Esophagus mucosa (tissue), 1 donor: ENCODE measurements at regions not wholly inside any gene's neighbourhood (a gene's known extent, or its start where the extent isn't known, plus 50 kb on each side); places are given as distances from the start of the nearest gene placed in this dataset.
A peak's percentile ranks its signal among the peaks of the same experiment; 100 is the strongest.

Source experiments
- ATAC-seq: fragments of 200-7000 bp; cut with Tn5 transposase; one replicate; pipeline ENCODE4 v1.9.1; 2020
- donor health status: DM: yes; HTN: yes; CAD: no.

DNA sequence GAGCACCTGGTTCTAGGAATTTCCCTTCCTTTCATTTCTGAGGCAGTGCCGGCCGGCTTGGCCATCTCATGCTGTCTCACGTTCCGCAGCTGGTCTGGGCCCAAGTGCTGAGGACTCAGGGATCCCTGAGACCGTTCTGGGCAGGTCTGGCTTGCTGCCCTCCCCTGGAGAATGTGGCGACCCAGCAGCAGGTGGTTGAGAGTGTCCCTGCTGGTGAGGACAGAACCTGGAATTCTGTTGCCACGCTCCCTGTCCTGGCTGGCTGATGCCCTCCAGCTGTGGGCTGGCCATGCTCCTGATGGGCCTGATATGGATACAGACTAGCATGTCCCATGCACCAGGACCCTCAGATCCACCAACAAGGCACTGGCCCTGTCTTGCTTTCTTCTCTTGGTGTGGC, 114.0 kb upstream of the C1QTNF9B start:
- no peak for ATAC-seq

DNA sequence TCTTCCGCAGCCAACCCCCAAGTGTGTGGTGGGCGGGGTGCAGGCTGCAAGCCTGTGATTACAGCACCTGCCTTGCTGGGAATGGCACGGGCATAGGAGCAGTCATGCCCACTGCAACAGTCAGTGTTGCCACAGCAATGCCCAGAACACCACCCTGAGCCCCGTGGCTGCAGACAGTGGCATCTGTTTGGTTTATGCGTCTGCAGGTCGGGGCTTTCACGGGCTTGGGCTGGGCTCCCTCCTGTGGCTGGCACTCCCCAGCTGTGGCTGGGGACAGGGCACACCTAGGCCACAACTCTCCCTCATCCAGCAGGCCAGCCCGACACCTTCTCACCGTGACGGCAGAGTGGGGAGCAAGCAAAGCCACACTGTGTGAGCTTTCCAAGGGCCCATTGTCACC, 115.3 kb upstream of the C1QTNF9B start:
- peak; percentile 13 for ATAC-seq

DNA sequence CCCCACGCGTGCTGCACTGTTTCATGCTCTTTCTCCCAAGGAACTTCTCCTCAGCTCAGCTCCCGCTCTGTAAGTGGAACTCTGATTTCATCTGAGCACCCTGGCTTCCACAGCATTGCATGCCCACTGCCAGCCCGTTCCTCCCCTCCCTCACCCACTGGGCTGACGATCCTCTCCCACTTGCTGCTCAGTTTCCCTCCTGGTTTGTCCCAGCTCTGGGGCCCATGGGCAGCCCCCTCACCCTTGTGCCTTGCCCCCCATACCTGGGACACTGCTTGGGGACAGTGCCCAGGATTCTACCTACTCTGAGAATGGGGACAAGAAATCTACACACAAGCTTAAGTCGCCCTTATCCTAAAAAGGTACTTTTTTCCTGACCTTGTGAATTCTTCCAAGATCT, 115.9 kb upstream of the C1QTNF9B start:
- no peak for ATAC-seq

DNA sequence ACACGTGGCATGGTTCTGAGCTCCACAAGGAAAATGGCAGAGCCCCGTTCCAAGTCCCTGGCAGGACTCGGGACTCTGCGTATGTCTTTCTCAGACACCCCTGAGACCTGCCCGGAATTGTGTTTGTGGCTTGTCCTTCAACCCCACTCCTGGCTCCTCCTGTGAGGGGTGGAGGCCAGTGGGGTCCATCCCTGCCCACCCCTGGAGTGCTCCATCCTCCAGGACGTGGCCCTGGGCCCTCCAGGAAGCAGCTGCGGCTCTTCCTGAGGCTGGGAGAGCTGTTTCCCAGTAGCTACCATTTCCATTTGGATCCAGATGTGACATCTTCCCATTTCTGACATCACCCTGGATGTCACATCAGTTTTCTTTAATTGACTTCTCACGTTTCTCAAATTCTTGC, 118.7 kb upstream of the C1QTNF9B start:
- no peak for ATAC-seq

DNA sequence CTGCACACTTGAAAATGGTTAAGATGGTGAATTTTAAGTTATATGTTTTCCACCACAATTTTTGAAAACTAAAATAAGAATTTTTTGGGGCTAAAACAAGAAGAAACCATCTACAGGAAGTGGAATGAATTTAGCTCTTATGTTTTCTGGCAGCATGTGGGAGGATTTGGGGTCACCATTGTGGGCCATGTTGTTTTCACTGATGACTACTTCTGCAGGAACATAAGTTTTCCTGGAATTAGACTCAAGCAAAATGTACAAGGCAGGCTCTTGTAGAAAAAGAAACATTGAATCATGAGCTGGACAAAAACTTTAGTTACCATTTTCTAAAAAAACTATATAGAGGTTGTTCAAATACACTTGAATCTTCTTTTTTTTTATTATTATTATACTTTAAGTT, 125.3 kb upstream of the C1QTNF9B start:
- ATAC-seq: no peak

DNA sequence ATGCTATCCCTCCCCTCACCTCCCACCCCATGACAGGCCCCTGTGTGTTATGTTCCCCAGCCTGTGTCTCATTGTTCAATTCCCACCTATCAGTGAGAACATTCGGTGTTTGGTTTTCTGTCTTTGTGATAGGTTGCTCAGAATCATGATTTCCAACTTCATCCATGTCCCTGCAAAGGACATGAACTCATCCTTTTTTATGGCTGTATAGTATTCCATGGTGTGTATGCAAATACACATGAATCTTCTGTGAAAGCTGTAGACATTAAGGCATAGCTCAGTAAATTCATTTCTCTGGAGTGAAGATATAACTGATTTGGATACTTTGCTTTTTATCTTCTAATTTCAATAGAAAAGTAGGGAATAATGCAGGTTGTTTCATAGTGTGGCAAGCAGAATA, 125.8 kb upstream of the C1QTNF9B start:
- no peak for ATAC-seq

DNA sequence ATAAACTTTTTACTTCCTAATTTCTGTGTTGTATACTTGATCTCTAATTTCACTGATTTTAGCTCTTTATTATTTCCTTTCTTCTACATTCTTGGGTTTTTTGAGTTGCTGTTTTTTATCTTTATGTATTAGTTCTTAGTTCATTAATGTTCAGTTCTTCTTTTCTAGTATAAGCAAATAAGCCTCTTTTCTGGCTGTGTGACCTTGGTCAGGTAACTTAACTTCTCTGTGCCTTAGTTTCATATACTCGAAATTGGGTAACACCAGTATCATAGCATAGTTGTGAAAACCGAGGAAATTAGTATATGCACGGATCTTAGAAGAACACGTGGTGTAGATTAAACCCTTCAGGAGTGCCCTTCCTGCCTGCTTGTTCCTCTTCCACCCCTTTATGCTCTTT, 130.2 kb upstream of the C1QTNF9B start:
- ATAC-seq: no peak

DNA sequence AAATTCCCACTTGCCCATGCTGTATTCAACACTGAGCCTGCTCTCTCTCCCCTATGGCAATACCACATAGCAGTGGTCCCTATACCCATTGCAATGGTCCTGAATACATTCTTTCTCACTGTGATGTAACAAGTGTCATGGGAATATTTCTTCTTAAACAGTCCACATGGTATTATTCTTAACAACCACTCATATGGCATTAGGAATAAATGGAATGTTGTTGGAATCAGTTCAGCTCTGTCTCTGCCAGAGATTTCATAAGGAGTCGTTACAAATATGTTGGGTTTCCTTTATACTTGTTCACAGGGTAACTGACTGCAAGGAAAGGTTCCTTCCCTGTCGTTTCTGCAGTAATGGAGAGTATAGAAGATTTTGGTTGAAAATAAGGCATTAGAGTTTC, 128.3 kb upstream of the SPATA13 start:
- ATAC-seq: no peak

DNA sequence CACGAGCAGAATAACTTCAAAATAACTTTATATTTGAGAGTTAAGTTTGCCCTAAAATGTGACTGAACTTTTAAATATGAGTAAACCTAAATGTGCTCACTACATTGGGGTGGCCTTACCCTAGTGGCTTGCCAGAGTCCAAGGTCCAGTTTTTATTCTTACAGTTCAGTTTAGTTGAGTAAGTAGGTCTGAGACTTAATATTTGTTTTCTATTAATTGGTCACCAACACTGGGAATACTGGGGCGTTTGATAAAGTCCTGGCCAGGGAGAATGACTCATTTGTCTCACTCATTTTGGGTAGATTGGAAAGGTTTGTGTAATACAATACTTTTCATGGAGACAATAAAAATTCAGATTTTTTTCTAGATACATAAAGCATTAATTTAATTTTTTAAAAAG, 127.8 kb upstream of the SPATA13 start:
- ATAC-seq: no peak

DNA sequence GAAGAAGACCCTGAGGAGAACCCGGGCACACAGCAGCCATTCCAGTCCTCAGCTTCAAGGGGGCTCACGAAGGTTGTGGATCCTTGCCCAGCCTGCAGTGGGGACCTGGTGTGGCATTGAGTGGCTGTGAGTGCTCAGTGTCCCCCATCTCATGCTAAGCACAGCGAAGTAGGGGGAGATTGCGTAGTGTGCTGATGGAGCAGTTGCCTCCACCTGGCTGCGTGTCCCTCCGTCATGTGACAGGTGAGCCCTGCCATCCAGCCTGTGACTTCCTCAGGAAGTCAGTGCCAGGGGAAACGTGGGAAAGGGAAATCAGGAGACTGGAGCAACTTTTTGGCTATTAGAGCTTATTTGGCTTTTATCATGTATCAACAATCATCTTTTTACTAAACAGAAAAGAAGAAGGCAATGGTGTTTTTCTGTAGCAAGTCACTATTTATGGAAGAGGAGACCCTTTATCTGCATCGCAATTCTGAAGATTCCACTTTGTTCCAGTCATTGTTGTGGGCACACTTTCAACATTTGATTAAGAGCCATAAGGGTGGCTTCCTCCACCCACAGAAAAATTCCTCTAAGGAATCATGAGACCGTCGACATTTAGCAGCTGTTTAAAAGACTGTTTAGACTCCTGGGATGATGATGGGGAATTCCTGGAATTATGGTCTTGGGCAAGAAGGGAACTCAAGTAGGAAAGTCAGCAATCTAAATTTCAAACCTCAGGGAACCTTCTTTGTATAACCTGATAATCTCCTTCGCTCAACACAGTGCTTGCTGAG, 126.8 kb upstream of the SPATA13 start:
- ATAC-seq: no peak

DNA sequence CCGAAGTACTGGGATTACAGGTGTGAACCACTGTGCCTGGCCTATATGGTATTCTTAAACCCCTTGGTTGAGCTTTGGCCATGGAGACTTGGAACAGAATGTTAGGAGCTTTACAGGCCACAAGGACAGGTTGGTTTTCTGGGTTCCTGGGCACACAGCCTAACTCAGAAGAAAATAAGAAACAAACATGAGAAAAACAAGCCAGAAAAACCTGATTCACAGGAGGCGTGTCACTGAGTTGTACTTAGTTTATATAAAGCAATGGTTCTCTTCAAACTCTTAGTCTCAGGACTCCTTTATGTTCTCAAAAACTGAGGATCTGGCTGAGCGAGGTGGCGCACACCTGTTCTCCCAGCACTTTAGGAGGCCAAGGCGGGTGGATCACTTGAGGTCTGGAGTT, 125.1 kb upstream of the SPATA13 start:
- ATAC-seq: peak; percentile 25

DNA sequence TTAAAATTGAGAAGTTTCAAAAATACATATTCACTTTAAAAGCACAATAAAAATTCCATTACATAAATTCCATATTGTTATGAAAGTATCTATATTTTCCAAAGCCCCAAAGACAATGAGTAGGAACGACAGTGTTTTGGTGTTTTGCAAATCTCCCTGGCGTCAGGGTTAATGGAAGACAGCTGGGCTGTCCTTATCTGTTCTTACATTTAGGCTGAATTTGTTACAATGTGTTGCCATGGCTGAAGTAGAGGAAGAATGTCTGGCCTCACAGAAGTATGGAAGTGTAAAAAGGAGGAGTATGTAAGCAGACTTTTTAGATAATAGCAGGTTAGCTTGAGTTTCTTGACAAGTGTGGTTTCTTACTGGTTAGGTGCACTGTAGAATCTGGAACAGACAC, 124.4 kb upstream of the SPATA13 start:
- ATAC-seq: no peak

DNA sequence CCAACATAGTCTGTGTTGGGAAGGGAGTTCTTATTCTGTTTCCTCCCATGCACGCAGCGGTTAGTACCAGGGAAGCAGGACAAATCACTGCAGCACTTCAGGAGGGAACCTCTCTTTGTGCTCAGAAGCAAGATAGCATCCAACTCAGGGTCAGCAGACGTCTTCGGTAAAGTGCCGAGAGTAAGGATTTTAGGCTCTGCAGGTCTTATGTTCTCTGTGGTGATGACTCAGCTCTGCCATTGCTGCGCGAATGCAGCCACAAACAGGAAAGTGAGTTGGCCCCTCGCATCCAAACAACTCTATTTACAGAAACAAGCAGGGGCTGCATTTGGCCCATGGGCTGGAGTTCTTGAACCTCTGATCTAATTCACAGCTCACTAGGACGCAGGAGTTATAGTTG, 122.1 kb upstream of the SPATA13 start:
- no peak for ATAC-seq

DNA sequence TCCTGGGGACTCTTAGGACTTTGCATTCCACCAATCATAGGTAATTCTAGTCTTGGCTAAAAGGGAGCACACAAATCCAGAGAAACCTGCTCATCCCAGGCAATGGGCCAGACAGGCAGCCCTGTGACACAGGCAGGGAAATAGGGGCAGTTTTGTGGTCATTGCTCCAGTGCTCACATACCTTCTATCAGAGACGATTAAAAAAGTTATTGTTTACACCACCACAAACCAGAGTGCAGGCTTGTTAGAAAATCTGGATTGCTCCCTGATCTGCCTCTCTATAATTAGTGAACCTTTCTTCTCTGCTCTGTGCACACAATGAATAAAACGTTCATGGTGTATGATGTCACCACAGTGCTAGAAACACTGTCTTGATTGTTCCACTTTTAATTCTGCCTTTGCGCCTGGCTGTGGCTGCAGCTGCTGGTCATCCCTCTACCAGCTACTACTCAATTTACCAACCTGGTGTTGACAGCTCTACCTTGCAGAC, 121.6 kb upstream of the SPATA13 start:
- ATAC-seq: peak; percentile 31

DNA sequence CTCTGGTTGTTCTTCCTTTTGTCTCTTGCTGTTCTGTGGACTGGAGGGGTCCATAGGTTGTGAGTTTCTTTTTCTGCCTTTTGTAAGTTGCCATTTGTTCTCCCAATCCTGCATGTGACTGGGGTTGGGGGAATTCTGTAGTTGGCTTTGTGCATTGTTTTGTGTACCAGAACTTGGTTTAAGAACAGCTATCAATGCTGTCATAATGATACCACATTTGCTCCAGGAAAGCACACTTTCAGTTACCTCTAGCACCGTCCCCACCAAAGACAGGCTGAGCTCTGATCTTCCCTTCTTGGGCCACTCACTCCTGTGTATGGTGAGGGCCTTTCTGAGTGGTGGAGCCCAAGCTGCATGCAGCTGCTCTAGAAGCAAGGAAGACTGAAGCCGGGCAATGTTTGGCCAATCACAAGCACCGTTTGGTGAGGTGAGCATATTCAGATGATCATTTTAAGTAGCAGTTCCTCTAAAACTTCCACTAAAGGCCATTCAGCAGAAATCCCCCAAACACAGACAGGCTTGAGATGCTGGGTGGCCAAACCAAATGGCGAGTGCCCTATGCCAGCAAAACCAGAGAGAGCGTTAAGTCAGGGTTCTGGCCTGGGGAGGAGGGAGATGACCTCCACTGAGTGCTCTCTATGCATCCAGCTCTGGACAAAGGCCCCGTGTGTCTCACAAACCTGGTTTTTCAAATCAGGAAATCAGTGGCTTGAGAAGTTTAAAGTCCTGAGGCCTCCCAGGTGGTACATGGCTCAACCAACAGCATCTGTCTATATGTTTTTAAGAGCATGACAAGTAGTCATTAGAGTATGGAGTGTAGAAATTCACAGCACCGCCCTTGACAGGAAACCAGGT, 120.7 kb upstream of the SPATA13 start:
- ATAC-seq: no peak

DNA sequence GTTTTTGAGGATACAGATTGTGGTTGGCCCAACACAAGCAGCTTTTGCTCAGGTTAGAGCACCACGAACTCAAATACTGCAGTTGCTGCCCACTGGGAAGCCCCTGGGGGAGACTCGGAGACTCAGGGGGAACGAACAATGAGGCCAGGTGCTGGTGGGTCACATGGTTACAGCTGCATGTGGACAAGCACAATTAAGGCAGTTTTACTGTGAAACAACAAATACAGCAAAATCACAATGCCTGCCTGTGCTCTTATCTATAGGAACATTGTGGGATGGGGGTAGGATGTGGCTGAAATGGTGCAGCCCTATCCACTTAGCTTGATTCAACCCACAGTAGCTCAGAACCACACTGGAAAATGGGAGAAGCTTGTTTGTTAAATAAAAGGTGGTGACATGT, 119.7 kb upstream of the SPATA13 start:
- no peak for ATAC-seq

DNA sequence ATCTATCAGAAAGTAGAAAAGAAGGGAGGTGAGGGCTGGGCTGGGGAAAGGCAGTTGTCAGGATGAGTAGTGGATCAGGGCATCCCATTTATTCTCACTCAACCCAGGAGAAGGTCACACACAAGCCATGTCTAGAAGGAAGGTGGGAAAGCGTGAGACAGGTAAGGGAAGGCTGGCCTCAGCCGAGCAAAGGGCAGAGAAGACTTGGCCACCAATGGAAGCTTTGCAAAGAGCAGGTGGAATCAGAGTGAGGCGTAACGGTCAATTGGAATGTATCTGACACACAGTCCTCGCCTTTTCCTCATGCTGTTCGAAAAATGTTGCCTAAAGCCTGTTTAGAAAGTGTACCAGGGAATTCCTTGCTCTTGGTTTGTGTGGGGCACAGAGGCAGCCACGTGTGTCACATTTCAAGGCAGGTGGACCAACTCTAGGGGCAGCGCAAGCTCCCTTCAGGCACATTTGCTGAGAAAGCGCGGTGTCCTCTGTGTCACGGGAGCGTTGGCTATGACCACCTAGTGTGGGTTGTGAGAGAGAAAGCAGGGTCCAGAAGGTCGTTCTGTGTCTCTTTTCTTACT, 118.8 kb upstream of the SPATA13 start:
- ATAC-seq: no peak

DNA sequence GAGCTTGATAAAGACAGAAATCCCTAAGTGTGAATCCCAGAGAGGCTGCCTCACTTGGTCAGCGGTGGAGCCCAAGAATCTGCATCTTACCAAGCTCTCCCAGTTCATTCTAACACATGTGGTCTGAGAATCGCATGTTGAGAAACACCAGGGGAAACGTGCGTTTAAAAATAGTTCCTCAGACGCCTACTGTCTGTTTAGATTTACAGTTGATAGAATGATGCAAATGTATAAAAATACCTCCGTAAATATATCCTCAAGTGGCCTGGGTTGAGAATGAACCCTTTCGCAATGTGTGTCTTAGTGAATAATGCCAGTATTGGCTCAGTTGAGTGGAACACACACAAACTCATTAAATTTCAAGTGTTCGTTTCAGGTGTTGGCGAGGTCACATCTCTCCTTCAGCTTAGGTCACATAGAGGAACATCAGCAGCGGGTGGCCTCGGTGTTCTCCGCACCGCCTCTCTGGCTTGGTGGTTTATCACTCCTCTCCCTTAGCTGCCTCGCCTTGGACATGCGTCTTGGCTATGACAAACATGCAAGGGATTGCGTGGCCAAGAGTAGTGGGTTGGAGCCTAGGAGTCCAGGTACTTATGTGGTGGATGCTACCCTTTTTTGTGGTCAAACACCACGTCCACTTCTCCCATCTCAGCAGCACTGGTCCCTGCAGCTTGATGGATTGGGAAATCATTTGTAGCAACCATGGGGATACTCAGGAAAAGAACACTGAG, 117.6 kb upstream of the SPATA13 start:
- no peak for ATAC-seq

DNA sequence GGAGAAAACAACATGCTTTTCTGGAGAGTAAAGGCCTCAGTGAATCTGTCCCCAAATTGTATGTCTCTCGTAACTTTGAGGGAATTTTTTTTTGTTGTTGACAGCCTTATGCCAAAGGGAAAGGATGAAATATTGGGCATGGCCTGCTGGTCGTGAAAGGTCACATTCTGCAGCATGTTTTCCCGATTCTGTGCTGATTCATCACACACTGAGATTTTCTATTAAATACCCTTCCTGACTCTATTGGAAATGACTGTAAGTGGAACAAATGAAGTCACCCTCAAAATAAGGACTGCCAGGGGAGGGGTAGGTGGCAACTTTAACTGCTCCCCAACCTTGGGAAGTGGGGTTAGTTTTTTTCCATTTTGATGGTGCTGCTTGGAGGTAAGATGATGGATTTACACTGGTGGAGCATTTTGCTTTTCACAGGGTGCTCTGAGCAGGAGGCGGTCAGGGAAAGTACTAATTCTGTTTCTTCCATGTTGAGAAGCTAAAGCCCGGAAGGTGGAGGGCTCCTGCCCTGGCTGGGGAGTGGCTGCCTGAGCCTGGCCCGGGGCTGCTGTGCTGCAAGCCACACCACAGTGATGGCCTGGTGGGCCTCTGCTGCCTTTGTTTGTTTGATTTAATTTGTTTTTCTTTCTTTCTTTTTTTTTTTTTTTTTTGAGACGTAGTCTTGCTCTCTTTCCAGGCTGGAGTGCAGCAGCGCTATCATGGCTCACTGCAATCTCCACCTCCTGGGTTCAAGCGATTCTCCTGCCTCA, 116.8 kb upstream of the SPATA13 start:
- ATAC-seq: no peak

DNA sequence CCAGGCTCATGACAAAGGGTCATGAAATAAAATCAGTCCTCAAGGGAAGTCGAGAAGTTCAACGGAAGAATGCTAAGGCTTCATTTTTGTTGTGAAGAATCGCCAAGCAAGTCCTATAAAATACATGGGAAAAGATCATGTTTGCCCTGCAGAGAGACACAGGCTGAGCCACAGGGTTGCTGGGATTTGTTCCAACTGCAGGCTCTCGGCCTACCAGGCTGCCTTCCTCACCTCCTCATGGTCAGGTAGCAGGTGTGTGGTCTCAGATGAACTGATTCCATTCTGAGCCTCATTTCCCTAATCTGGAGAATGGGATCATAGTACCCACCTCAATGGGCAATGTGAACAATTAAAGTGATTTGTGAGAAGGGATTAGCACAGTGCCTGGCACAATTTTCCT, 114.9 kb upstream of the SPATA13 start:
- ATAC-seq: no peak

DNA sequence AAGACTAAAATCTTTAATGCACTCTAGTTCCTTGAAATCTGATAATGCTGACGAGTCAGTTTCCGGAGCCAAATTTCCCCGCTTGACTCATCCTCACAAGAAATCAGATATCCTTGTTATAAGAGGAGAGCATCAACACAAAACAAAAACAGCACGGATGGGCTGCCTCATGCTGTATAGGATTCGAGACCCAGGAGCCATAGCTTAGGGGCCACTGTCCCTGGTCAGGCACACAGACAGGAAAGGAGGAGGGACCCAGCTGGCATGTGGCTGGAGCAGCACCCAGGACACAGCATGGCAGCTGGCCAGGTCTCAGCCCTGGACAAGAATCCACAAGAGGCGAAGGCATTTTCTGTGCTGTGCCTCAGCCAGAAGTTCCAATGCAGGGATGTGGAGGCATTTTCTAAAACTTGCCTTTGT, 110.2 kb upstream of the SPATA13 start:
- ATAC-seq: peak; percentile 9
